ENCODE measurements at regions not wholly inside any gene's neighbourhood (a gene's known extent, or its start where the extent isn't known, plus 50 kb on each side); places are given as distances from the start of the nearest gene placed in this dataset.

GRCh38 chr13:71056581-71056980 is 810.4 kb downstream of the DACH1 start:
- H3K9me3 ChIP-seq, result peaks cover 0 to 2% (median 0%) of the 10 kb centered on the region in 4 donors
- H3K4me3 ChIP-seq, result no peak overlapping the region
- no peaks in the 10 kb centered on the region for H3K4me1 ChIP-seq
- ATAC-seq (ENCODE audit: low FRiP score in 2 of 2) (peak in 1 of 2 donors; percentile 17), DNase-seq (no peak)
- H3K27ac ChIP-seq, result no peak overlapping the region
- H3K36me3 ChIP-seq, result no peaks in the 10 kb centered on the region
- H3K27me3 ChIP-seq, result no peaks in the 10 kb centered on the region
- 53 to 86% methylated on average over 2 to 4 of the region's 4 CpGs for WGBS, 2 donors
- TF ChIP-seq POLR2A (IDR thresholded peaks at IDR 0.05), result no peak
- TF ChIP-seq EP300 (IDR thresholded peaks at IDR 0.05), result no peak

DNA sequence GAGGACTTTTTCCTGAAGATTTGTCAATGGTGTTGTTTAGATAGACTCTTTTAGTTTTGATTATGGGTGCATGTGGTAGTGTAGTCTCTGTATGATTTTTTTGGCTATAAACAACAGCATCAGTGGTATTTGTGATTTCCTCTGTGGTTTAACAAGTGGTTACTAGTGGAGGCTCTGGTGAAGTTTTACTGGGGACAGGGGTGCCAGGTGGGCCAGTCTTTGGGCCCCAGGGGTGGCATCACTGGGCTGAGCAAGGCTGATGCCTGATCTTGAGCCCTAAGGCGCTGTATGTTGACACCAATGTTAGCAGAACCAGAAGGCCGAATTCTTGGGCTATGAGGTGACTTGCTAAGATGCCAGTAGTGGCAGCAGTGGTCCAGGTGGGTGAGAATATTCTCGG is 811.4 kb downstream of the DACH1 start:
- TF ChIP-seq, protein P1, sequence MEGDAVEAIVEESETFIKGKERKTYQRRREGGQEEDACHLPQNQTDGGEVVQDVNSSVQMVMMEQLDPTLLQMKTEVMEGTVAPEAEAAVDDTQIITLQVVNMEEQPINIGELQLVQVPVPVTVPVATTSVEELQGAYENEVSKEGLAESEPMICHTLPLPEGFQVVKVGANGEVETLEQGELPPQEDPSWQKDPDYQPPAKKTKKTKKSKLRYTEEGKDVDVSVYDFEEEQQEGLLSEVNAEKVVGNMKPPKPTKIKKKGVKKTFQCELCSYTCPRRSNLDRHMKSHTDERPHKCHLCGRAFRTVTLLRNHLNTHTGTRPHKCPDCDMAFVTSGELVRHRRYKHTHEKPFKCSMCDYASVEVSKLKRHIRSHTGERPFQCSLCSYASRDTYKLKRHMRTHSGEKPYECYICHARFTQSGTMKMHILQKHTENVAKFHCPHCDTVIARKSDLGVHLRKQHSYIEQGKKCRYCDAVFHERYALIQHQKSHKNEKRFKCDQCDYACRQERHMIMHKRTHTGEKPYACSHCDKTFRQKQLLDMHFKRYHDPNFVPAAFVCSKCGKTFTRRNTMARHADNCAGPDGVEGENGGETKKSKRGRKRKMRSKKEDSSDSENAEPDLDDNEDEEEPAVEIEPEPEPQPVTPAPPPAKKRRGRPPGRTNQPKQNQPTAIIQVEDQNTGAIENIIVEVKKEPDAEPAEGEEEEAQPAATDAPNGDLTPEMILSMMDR (IDR thresholded peaks at IDR 0.05), result no peak
- TF ChIP-seq EP300 (IDR thresholded peaks at IDR 0.05) (no peak), POLR2A (IDR thresholded peaks at IDR 0.05) (no peak), POLR2AphosphoS5 (IDR thresholded peaks at IDR 0.05) (no peak)
- Histone ChIP-seq H3K27me3 (no peaks in the 10 kb centered on the region), H3K4me3 (no peak overlapping the region), H3K4me1 (no peaks in the 10 kb centered on the region), H3K27ac (no peak overlapping the region), H3K9me3 (peaks cover 0 to 2% (median 0%) of the 10 kb centered on the region in 4 donors), H3K36me3 (no peaks in the 10 kb centered on the region)
- WGBS, 2 donors, result 95% methylated on average over 3 of the region's 3 CpGs; no CpG with 5 or more reads in 1 of the 2 donors
- DNase-seq (no peak), ATAC-seq (ENCODE audit: low FRiP score in 2 of 2) (no peak)

DNA sequence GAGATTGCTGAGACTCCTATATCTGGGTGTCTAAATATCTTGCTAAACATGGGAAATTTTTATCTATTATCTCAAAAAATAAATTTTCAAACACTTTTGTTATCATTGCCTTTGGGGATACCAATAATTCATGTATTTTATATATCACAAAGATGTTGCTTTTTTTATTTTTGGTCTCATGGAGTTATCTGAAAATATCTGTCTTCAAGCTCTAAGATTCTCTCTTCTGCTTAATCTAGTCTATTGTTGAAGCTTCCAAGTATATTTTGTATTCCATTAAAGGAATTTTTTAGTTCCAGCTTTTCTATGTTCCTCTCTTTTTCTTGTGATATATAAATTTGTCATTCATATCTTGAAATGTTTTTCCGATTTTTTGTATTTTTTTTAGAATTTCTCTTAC is 812.0 kb downstream of the DACH1 start:
- WGBS, 2 donors, result 92 to 100% methylated on average over 1 of the region's 1 CpG
- no peak for ATAC-seq (ENCODE audit: low FRiP score in 2 of 2)

GRCh38 chr13:71054358-71054757 is 812.6 kb downstream of the DACH1 start:
- ATAC-seq (ENCODE audit: low FRiP score in 2 of 2) (no peak), DNase-seq (no peak)
- Histone ChIP-seq H3K27me3 (no peaks in the 10 kb centered on the region), H3K4me1 (no peaks in the 10 kb centered on the region), H3K9me3 (peaks cover 0 to 2% (median 0%) of the 10 kb centered on the region in 4 donors), H3K4me3 (no peak overlapping the region), H3K36me3 (no peaks in the 10 kb centered on the region), H3K27ac (no peak overlapping the region)
- WGBS, 2 donors, result 52 to 62% methylated on average over 1 of the region's 1 CpG
- TF ChIP-seq POLR2A (IDR thresholded peaks at IDR 0.05), result no peak
- TF ChIP-seq POLR2AphosphoS5 (IDR thresholded peaks at IDR 0.05), result no peak
- TF ChIP-seq, protein P1 (IDR thresholded peaks at IDR 0.05), result no peak
- no peak for TF ChIP-seq EP300 (IDR thresholded peaks at IDR 0.05)

More for the DNA sequence above, 812.0 kb downstream of the DACH1 start:
- Histone ChIP-seq H3K36me3 (no peaks in the 10 kb centered on the region), H3K4me3 (no peak overlapping the region), H3K4me1 (no peaks in the 10 kb centered on the region), H3K27me3 (no peaks in the 10 kb centered on the region), H3K9me3 (peaks cover 0 to 2% (median 0%) of the 10 kb centered on the region in 4 donors), H3K27ac (no peak overlapping the region)
- TF ChIP-seq POLR2A (IDR thresholded peaks at IDR 0.05) (no peak), POLR2AphosphoS5 (IDR thresholded peaks at IDR 0.05) (no peak)
- TF ChIP-seq, protein P1 (IDR thresholded peaks at IDR 0.05), result no peak
- DNase-seq, result no peak

- Histone ChIP-seq H3K27ac (no peak overlapping the region), H3K36me3 (no peaks in the 10 kb centered on the region), H3K4me3 (no peak overlapping the region), H3K27me3 (no peaks in the 10 kb centered on the region), H3K9me3 (peaks cover 0 to 2% (median 0%) of the 10 kb centered on the region in 4 donors), H3K4me1 (no peaks in the 10 kb centered on the region)
- TF ChIP-seq POLR2A (IDR thresholded peaks at IDR 0.05) (no peak), POLR2AphosphoS5 (IDR thresholded peaks at IDR 0.05) (no peak), EP300 (IDR thresholded peaks at IDR 0.05) (no peak)
- TF ChIP-seq, protein P1 (IDR thresholded peaks at IDR 0.05), result no peak
- ATAC-seq (ENCODE audit: low FRiP score in 2 of 2), result no peak
- WGBS, 2 donors, result 98 to 100% methylated on average over 2 of the region's 2 CpGs
- DNase-seq, result no peak
Measured at GRCh38 chr13:71051573-71051972, 815.4 kb downstream of the DACH1 start.
